ENCODE measurements at regions not wholly inside any gene's neighbourhood (a gene's known extent, or its start where the extent isn't known, plus 50 kb on each side); places are given as distances from the start of the nearest gene placed in this dataset.
"Not testable (repeated sequence)": the region's sequence is repeated elsewhere in the genome, so short reads cannot be mapped to it uniquely, and the experiment has no call there.

- DNase-seq (ENCODE audit: low read depth): no peak
Observed at GRCh38 chr1:200496937-200497336, 87.1 kb upstream of the ZNF281 start.

- DNase-seq (ENCODE audit: low read depth): no peak
Observed at GRCh38 chr1:200495901-200496300, 86.1 kb upstream of the ZNF281 start.

- no peak for DNase-seq (ENCODE audit: low read depth)
Observed at GRCh38 chr1:200493344-200493743, 83.5 kb upstream of the ZNF281 start.

- DNase-seq (ENCODE audit: low read depth): no peak
Observed at GRCh38 chr1:200491103-200491502, 81.3 kb upstream of the ZNF281 start.

GRCh38 chr1:200490183-200490582, 80.3 kb upstream of the ZNF281 start:
- no peak for DNase-seq (ENCODE audit: low read depth)

- peak; percentile 66 for DNase-seq (ENCODE audit: low read depth)
Observed at GRCh38 chr1:200488375-200489165, 78.7 kb upstream of the ZNF281 start.

- DNase-seq (ENCODE audit: low read depth): no peak
Observed at GRCh38 chr1:200487650-200488049, 77.8 kb upstream of the ZNF281 start.

GRCh38 chr1:200486634-200487033, 76.8 kb upstream of the ZNF281 start:
- DNase-seq (ENCODE audit: low read depth): no peak

- DNase-seq (ENCODE audit: low read depth): not testable (repeated sequence)
Observed at GRCh38 chr1:200484438-200484946, 74.7 kb upstream of the ZNF281 start.

GRCh38 chr1:200483491-200484143, 73.8 kb upstream of the ZNF281 start:
- DNase-seq (ENCODE audit: low read depth): peak; percentile 97

- DNase-seq (ENCODE audit: low read depth): no peak
Observed at GRCh38 chr1:200480964-200481363, 71.1 kb upstream of the ZNF281 start.

- DNase-seq (ENCODE audit: low read depth): peak; percentile 50
Observed at GRCh38 chr1:200479816-200480215, 70.0 kb upstream of the ZNF281 start.

- DNase-seq (ENCODE audit: low read depth): no peak
Observed at GRCh38 chr1:200478945-200479558, 69.2 kb upstream of the ZNF281 start.

GRCh38 chr1:200478239-200478623, 68.4 kb upstream of the ZNF281 start:
- no peak for DNase-seq (ENCODE audit: low read depth)

- DNase-seq (ENCODE audit: low read depth): no peak
Observed at GRCh38 chr1:200474633-200475032, 64.8 kb upstream of the ZNF281 start.

- DNase-seq (ENCODE audit: low read depth): no peak
Observed at GRCh38 chr1:200473698-200474371, 64.0 kb upstream of the ZNF281 start.

- DNase-seq (ENCODE audit: low read depth): no peak
Observed at GRCh38 chr1:200471739-200472138, 61.9 kb upstream of the ZNF281 start.

GRCh38 chr1:200468264-200469001, 58.6 kb upstream of the ZNF281 start:
- DNase-seq (ENCODE audit: low read depth): no peak

GRCh38 chr1:200464784-200465400, 55.1 kb upstream of the ZNF281 start:
- no peak for DNase-seq (ENCODE audit: low read depth)
